A673 (cell line): ENCODE measurements at regions not wholly inside any gene's neighbourhood (a gene's known extent, or its start where the extent isn't known, plus 50 kb on each side); places are given as distances from the start of the nearest gene placed in this dataset.

ENCODE experiments used
- CTCF ChIP-seq: fragments of 300-800, 200-600 bp; sonication (generic); conservative IDR thresholded peaks from 2 replicates; pipeline ENCODE4 v1.5.1; 2017; ENCODE audit warnings: low read depth, mild to moderate bottlenecking, antibody characterized with exemption, low read length, moderate library complexity, mixed read lengths
- EZH2 ChIP-seq: fragments of 200-600 bp; sonication (generic); IDR thresholded peaks from 2 replicates; pipeline ENCODE4 v1.6.1; 2017; ENCODE audit warnings: borderline replicate concordance, low read depth, mild to moderate bottlenecking, mixed read lengths, antibody characterized with exemption, low read length; ENCODE audit not compliant: poor library complexity, severe bottlenecking

DNA sequence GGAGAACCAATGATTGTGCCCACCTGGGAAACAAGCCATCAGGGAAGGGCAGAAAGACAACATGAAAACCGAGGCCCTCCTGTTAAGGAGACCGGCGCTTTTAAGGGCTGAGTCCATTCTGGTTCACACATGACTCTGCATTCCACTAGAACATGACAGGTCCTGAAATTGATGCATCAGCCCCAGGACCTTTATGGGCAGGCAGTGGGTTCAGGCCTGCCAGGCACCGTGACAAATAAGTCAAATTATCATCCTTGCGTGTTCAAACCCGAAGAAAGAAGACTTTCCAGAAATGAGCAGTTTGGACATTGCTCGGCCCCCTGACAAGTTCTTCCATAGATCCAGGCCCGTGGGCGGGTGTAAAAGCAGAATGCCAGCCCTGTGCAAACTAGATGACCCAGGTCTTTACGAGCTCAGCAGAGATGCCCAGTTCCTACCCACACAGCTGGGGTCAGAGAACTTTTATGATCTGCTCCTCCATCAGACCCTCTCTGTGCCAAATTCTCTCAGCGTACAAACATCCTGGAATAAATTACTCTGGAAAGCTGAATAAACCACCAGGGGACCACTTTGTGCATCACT is 295.5 kb upstream of the WWC1 start:
- no peak for TF ChIP-seq CTCF
- TF ChIP-seq EZH2 = no peak
